ENCODE measurements at regions not wholly inside any gene's neighbourhood (a gene's known extent, or its start where the extent isn't known, plus 50 kb on each side); places are given as distances from the start of the nearest gene placed in this dataset.
"Not testable (repeated sequence)": the region's sequence is repeated elsewhere in the genome, so short reads cannot be mapped to it uniquely, and the experiment has no call there.

- DNase-seq = no peak
- TF ChIP-seq POLR2A (IDR thresholded peaks at IDR 0.05; ENCODE audit: low read length) (no peak), GATA1 (IDR thresholded peaks at IDR 0.05; ENCODE audit: low read depth, low read length) (no peak)
Measured at GRCh38 chr21:35274923-35275322, 225.8 kb upstream of the RUNX1 start.

DNA sequence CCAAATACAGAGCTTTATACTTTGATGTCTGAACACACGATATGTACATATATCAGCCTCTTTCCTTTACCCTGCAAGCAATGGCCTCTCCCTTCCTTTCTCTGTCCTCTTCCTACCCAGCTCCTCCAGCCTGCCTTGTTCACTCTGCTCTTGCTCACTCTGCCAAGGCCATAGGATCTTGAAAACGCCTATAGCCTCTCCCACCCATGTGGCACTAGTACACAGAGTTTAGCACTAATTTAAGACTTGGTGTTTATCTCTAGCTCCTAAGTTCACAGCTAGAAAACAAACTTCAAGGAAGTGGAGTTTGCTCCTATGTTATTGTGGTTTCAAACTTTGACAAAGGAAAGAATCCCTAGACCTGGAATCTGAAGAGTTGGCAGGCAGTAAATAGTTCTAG lies 225.0 kb upstream of the RUNX1 start:
- no peak for DNase-seq
- no peak for TF ChIP-seq GATA1 (IDR thresholded peaks at IDR 0.05; ENCODE audit: low read depth, low read length)
- TF ChIP-seq POLR2A (IDR thresholded peaks at IDR 0.05; ENCODE audit: low read length) = no peak

GRCh38 chr21:35273333-35273732 lies 224.2 kb upstream of the RUNX1 start:
- DNase-seq = no peak
- TF ChIP-seq GATA1 (IDR thresholded peaks at IDR 0.05; ENCODE audit: low read depth, low read length) (no peak), POLR2A (IDR thresholded peaks at IDR 0.05; ENCODE audit: low read length) (no peak)

- DNase-seq = not testable (repeated sequence)
Measured at GRCh38 chr21:35271344-35272118, 222.4 kb upstream of the RUNX1 start.

DNA sequence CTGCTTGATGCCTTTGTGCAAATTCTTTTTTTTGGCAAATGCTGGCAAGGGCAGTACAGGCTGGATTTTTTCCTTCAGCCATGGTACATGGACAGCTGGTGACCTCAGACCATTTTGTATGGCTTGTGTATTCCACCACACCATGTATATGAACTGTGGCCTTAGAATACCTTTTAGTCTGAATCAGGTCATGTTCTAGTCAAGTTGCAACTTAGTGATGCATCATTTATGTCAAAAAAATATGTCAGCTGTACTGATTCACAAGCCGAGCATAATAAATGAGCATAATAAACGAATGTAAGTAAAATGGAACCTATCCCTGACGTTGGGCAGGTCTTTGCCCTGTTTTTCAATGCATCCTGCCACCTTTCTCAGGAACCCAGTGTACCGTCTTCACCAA lies 219.7 kb upstream of the RUNX1 start:
- TF ChIP-seq POLR2A (IDR thresholded peaks at IDR 0.05; ENCODE audit: low read length) (no peak), GATA1 (IDR thresholded peaks at IDR 0.05; ENCODE audit: low read depth, low read length) (no peak)
- no peak for DNase-seq

DNA sequence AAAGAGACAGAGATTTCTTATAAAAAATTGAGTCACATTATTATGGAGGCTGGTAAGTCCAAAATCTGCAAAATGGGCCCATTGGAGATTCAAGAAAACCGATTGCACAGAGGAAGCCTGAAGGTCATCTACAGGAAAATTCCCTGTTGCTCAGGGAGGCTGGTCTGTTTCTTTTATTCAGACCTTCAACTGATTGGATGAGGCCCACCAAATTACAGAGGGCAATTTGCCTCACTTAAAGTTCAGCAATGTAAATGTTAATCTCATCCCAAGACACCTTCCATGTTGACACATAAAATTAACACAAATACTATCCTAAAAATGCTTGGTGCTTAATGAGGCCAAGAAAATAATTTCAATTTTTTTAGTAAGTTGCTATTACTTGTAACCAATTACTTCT lies 219.2 kb upstream of the RUNX1 start:
- TF ChIP-seq GATA1 (IDR thresholded peaks at IDR 0.05; ENCODE audit: low read depth, low read length) (no peak), POLR2A (IDR thresholded peaks at IDR 0.05; ENCODE audit: low read length) (no peak)
- no peak for DNase-seq

DNA sequence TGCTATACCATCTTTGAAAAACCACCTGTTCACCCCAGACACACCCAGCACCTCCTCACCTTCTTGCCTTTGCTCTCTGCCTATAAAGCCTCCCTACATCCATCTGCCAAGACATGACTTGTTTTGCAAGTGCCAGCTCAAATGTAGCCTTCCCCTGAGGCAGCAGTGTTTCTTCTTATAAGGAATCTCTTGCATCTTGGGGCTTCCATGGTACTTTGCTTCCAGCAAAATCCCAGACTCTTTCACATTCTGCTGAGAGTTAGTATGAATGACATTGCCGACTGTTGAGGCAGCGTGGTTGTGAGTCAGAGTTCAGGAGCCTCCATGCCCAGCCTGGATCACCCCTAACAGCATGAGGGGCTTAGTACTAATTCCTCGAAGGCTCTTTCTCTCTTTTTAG lies 217.4 kb upstream of the RUNX1 start:
- TF ChIP-seq GATA1 (IDR thresholded peaks at IDR 0.05; ENCODE audit: low read depth, low read length) = no peak
- TF ChIP-seq POLR2A (IDR thresholded peaks at IDR 0.05; ENCODE audit: low read length) = no peak
- DNase-seq = no peak

DNA sequence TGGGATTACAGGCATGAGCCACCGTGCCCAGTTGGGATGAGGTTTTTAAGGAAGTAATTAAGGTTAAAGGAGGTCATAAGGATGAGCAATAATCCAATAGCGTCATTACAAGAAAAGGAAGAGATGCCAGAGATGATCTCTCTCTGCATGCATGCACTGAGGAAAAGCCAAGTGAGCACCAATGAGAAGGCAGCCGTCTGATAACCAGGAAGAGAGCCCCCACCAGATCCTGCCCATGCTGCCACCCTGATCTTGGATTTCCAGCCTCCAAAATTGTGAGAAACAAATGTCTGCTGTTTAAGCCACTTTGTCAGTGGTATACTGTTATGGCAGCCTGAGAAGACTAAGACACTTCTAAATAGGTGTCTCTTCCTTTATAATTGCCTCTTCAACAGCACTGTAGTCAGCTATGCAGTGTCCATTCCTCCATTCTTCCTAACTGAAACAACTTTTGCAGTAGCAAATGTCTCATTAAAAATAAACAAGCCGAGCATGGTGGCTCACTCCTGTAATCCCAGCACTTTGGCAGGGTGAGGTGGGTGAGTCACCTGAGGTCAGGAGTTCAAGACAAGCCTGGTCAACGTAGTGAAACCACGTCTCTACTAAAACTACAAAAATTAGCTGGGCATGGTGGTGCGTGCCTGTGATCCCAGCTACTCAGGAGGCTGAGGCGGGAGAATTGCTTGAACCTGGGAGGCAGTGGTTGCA lies 216.2 kb upstream of the RUNX1 start:
- no peak for DNase-seq
- no peak for TF ChIP-seq POLR2A (IDR thresholded peaks at IDR 0.05; ENCODE audit: low read length)
- TF ChIP-seq GATA1 (IDR thresholded peaks at IDR 0.05; ENCODE audit: low read depth, low read length) = no peak

- no peak for DNase-seq
- TF ChIP-seq GATA1 (IDR thresholded peaks at IDR 0.05; ENCODE audit: low read depth, low read length) (no peak), POLR2A (IDR thresholded peaks at IDR 0.05; ENCODE audit: low read length) (no peak)
Measured at GRCh38 chr21:35259457-35259856, 210.4 kb upstream of the RUNX1 start.

DNA sequence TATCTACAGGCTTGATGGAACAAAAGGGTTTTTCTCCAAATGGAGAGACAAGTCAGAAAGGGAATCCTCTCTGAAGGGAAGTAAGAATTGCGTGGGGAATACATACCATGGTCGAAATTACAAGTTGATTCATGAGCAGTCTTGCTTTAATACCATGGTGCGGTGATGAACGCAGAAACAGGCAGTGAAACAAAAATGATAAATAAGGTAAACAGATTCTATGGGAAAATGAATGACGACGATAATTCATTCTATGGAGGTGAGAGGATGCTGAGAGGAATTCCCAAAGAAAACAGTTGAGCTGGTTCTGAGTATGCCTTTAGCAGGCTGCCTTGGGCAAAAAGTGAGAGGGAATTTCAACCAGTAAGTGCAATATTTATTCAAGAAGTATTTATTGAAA lies 209.4 kb upstream of the RUNX1 start:
- TF ChIP-seq POLR2A (IDR thresholded peaks at IDR 0.05; ENCODE audit: low read length) = no peak
- no peak for TF ChIP-seq GATA1 (IDR thresholded peaks at IDR 0.05; ENCODE audit: low read depth, low read length)
- no peak for DNase-seq

- DNase-seq = no peak
- no peak for TF ChIP-seq GATA1 (IDR thresholded peaks at IDR 0.05; ENCODE audit: low read depth, low read length)
- TF ChIP-seq POLR2A (IDR thresholded peaks at IDR 0.05; ENCODE audit: low read length) = no peak
Measured at GRCh38 chr21:35257413-35257812, 208.3 kb upstream of the RUNX1 start.

DNA sequence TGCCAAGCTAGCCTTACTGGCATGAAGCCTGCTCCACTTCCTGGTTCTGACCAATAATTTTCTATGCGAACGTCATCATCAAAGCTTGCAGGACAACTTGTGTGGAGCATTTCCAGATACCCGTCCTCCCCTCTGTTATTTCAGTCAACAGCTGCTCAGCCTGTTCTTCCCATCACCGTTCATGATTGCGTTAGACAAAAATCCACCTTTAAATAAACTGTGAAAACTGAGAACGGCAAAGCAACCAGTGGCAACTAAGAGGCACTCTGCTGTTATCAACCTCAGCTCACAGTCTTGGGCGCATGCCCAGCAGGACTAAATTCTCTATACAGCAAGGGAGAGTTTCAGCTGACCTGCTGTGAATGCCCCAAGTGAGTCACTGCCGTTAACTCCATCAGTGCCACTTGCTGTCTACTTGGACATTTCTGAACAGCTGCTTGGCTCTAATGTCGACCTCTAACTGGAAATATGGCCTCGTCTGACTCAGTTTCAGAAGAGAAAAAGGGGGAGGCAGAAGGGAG lies 207.4 kb upstream of the RUNX1 start:
- TF ChIP-seq GATA1 (IDR thresholded peaks at IDR 0.05; ENCODE audit: low read depth, low read length) (no peak), POLR2A (IDR thresholded peaks at IDR 0.05; ENCODE audit: low read length) (no peak)
- DNase-seq = no peak

DNA sequence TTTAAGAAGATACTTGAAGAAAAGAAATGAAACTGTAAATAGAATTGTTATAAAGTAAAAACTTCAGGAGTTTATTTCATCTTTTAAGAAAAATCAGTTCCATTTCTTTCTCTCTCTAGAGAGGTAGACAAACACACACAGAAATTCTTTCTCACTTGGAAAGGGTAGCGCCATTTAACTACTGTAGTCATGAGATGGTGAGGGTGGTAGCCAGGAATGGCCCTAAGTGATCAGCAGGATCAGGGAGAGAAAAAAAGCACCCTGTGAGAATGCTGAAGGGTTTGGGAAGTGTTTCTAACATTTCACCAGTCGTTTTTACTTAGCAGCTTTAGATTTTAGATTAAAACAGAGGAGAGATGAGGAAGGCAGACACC lies 205.7 kb upstream of the RUNX1 start:
- no peak for DNase-seq
- TF ChIP-seq GATA1 (IDR thresholded peaks at IDR 0.05; ENCODE audit: low read depth, low read length) (no peak), POLR2A (IDR thresholded peaks at IDR 0.05; ENCODE audit: low read length) (no peak)

- DNase-seq = no peak
- TF ChIP-seq POLR2A (IDR thresholded peaks at IDR 0.05; ENCODE audit: low read length) = no peak
- TF ChIP-seq GATA1 (IDR thresholded peaks at IDR 0.05; ENCODE audit: low read depth, low read length) = no peak
Measured at GRCh38 chr21:35254006-35254764, 205.1 kb upstream of the RUNX1 start.

Measured in erythroblast (primary cell).